ENCODE measurements at regions not wholly inside any gene's neighbourhood (a gene's known extent, or its start where the extent isn't known, plus 50 kb on each side); places are given as distances from the start of the nearest gene placed in this dataset.
"Not testable (repeated sequence)": the region's sequence is repeated elsewhere in the genome, so short reads cannot be mapped to it uniquely, and the experiment has no call there.

DNA sequence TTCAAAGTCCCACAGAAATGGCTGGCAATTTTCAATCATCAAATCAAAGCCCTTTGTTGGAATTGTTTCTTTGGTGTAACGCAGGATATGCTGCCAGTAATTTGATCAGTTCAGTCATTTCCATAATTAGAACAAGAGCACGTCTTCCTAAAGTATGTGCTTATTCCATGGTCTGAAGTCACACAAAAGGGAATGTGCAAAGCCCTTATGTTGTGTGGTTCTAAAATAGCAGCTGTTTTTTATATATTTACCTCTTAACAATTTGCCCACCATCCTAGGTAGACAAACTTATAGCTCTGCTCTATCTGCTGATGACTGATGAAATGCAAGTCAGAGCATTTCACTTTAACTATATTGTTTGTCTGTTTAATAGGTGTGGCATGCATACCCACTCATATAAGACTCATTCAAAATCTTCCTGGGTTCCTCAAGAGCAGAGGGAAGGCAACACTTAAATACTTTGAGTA lies 176.1 kb upstream of the SLC38A2 start:
- no peak for DNase-seq (ENCODE audit: low read depth, low spot score)

DNA sequence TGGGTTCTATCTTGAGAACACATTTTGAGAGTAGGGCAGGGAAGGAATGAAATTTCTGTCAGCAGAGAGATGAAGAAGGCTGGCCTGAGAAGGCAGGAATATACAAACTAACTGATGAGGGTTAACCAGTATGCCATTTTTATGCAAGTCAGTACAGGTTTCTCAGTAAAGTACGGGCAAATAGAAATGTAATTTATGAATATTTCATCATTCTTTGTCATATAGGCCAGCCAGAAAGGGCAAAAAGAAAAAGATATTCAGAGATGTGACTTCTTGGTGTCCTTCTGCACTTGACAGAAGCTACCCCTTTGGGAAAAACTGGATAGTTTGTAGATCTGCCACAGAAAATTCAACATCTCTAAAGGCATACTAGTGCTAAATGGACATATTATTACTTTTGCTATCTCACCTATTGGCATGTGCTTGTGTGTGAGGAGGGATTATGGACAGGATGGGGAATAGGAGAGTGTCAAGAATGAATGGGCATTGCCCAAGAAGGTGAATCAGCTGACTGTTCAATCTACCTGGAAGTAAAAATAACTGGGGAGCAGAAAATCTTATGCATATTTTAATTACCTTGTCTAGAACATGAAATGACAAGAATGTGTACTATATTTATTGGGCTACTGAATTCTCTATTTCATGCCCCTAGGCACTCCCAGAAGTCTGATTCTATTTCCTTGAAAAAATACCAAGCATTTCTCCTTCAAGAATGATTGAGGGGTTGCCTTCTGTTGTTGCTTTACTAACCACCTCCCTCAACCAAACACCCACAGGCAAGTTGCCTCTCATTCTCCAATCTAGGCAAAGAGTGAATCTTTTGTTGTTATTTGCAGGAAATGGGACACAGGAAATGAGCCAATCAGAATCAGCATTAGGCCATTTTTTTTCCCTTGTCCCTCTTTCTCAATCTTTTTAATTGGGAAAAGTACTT lies 175.1 kb upstream of the SLC38A2 start:
- DNase-seq (ENCODE audit: low read depth, low spot score), result no peak

DNA sequence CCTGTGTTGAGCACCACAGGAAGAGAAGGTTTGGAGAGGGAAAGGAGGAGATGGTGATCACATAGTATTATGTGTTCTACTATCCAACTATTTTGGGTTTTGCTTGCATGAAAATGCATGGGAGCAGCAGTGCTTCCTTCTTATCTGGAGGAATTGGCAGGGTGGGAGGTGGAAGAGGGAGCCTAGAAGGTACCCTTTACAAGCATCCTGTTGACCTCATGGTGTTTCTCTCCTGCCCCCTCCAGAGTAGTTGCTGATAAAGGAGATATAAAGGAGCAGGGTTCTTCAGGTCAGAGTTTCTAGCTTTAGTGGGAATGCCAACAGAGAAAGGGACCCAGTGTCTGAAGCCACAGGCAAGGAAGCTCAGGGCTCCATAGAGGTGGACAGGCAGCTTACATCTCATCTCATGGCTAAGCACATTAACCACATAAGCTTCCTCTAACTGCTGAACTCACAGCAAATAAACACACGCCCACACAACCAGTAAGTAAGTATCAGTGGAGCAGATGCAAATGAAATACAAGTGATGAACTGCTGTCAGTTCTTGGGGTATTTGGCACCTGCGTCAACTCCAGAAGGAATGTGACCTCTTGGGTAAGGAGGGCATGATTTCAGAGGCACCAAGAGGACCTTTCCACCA lies 174.2 kb upstream of the SLC38A2 start:
- no peak for DNase-seq (ENCODE audit: low read depth, low spot score)

DNA sequence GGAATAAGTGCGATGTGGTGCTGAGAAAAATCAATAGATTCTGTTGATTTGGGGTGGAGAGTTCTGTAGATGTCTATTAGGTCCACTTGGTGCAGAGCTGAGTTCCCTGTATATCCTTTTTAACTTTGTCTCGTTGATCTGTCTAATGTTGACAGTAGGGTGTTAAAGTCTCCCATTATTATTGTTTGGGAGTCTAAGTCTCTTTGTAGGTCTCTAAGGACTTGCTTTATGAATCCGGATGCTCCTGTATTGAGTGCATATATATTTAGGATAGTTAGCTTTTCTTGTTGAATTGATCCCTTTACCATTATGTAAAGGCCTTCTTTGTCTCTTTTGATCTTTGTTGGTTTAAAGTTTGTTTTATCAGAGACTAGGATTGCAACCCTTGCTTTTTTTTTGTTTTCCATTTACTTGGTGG lies 170.8 kb upstream of the SLC38A2 start:
- DNase-seq (ENCODE audit: low read depth, low spot score), result not testable (repeated sequence)

DNA sequence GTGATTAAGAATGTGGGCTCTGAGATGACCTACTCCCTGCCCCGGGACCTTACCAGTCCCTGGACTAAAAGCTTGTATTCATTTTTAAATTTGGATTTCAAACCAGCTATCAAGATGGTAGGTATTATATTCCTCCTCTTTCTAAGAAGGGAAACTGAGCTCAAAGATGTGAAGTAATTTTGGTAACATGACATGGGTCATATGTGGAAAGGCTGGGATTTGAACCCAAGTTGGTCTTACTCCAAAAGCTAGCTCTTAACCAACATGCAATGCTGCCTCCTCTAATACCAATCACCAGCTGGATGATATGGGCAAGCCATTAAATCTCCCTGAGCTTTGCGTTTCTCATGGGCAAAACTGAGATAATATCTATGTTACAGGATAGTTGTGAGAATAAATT lies 166.4 kb upstream of the SLC38A2 start:
- no peak for DNase-seq (ENCODE audit: low read depth, low spot score)

DNA sequence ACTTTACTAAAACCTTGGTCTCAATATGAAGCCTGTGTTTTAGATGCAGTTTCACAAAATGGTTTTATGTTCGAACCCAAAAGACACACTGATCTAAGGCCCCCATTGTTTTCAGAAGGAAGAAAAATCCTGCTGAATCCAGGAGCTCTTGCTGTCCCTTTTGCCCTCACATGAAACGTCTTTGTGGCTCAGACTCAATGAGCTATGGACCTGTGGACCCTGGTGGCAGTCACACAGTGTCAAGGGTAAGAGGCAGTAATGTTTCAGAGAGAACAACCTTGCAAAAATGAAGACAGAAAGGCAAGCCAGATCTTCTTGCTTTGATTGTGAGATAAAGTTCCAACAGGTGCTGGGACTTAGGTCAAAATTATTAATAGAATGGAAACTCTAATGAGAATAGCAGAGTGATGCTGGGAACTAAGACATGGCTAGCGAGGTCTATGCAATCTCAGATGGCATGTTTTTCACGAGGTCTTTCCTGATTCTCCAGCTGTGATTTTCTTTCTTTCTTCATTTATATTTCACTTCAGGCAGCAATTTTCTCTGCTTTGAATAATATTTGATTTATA lies 164.9 kb upstream of the SLC38A2 start:
- DNase-seq (ENCODE audit: low read depth, low spot score), result no peak

DNA sequence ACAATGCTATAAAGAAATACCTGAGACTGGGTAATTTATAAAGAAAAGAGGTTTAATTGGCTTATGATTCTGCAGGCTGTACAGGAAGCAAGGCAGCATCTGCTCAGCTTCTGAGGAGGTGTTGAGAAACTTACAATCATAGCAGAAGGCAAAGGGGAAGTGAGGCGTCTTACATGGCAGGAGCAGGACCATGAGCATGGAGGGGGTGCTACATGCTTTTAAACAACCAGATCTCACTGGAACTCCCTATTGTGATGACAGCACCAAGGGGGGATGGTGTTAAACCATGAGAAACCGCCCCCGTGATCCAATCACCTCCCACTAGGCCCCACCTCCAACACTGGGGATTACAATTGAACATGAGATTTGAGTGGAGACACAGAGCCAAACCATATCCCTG lies 163.7 kb upstream of the SLC38A2 start:
- DNase-seq (ENCODE audit: low read depth, low spot score), result not testable (repeated sequence)

DNA sequence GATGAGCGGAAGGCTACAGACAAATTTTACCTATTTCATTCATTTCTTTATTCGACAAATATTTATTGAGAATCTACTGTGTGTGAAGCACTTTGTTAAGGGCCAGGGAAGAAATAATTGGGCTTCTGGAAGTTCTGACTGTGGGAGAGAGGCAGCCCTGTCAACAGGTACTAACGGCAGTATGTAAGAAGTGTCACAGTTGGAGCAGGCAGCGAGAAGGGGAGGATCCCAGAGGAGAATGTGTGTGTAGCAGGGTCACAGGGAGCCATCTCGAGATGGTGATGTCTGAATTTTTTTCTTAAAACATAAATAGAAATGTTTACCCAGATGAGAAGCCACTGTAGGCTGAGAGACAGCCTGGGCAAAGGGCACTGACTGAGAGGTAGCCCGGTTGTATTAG lies 163.3 kb upstream of the SLC38A2 start:
- DNase-seq (ENCODE audit: low read depth, low spot score), result no peak

DNA sequence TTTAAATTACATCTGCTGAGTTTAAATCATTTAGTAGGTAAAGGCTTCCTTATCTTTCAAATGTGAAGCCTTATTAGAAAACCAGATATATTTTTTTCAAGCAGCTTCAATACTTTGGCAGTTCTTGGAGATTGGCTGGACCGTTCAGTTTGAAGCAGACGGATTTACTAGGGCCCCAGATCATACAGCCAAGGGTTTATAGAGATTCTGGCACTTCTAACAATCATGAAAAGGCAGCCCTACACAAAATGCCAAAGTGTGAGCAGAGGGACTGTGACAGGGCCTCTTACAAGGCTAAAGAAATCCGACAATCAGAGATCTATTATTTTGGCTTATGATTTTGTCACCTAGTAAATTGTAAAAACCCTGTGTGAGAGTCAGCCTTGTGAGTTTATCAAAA lies 162.8 kb upstream of the SLC38A2 start:
- DNase-seq (ENCODE audit: low read depth, low spot score), result no peak

DNA sequence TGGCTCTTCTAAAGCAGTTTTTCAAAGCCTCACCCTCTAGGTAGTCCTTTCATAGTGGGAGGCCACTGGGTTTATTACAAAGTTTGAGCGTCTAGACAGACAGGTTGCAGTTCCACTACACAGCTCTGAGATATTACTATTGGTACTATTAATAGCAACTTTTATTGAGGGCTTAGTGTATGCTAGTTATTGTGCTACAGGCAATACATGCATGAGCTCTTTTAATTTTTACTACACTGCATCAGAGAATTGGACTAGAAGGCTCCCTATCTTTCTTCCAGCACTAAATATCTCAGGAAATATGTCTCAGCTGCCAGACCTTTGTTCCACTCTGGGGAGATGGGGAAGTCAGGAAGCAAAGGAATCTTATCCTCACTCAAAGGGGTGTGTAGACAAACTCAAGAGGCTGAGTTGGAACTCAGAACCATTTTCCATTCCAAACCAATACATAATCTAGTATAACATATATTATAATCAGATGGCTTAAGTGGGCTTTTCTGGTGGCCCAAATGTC lies 161.8 kb upstream of the SLC38A2 start:
- DNase-seq (ENCODE audit: low read depth, low spot score), result no peak

DNA sequence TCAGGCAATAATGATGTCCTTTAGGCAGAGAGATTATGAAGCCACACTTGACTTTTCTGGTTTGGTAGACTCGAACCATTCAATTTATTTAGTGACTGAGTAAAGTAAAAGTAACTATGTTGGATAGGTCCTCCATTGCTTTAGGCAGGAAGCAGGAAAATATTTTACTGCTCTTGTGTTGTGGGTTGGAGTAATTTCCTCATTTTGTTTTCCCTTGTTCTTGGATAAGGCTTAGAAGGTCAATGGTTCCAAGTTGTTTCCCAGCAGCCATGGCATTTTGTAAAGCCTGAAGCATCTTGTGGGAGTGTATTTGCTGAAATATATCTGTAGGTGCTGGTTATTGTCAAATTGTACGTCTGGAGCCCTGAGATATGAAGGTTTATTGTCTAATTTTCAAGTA lies 161.2 kb upstream of the SLC38A2 start:
- no peak for DNase-seq (ENCODE audit: low read depth, low spot score)

DNA sequence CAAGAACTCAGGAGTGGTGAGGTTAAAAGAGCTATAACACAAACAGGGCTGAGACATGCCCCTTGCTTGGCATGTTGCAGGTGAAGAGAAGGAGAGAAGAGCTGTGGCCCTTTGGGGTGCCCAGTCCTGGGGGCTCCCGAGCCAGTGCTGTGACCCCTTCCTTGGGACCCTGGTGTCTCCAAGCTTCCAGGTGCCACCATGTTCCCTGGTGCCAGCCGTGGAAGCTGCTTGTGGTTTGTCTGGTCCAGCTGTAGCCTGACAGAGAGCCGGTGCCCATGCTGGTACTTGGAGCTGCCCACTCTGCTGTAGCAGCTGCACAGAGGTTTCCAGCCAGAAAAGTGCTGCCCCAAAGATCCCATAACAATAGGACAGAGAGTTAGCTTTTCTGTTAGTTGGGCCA lies 159.2 kb upstream of the SLC38A2 start:
- DNase-seq (ENCODE audit: low read depth, low spot score), result no peak

DNA sequence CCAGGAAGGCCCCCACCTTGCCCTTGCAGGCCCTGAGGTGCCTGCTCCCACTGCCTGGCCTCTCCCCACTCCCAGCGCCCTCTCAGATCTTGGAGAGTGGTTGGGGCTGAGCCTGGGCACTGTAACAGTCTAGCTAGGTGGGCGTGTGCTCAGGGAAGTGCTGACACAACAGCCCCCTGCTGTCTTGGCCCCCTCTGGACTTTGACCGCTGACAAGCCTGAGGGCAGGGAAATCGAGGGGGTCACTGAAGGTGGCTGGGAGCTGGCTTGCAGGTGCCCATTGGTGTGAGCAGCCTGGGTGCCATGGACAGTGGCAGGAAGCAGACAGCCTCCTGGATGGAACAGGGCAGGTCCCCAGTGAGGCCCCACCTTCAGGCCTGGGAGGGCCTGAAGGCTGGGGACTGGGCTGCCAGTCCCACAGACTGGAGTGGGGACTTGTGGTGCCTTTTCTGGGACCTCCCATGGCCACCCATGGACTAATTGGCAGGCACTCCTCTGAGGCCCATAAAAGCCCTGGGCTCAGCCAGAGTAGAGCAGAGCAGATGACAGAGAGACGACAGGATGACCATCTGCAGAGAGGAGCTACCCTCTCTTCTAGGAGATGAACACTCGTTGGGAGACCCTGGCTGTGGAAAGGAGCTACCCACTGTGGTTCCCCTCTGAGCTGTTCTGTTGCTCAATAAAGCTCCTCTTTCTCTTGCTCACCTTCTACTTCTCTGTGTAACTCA lies 158.6 kb upstream of the SLC38A2 start:
- DNase-seq (ENCODE audit: low read depth, low spot score), result no peak

DNA sequence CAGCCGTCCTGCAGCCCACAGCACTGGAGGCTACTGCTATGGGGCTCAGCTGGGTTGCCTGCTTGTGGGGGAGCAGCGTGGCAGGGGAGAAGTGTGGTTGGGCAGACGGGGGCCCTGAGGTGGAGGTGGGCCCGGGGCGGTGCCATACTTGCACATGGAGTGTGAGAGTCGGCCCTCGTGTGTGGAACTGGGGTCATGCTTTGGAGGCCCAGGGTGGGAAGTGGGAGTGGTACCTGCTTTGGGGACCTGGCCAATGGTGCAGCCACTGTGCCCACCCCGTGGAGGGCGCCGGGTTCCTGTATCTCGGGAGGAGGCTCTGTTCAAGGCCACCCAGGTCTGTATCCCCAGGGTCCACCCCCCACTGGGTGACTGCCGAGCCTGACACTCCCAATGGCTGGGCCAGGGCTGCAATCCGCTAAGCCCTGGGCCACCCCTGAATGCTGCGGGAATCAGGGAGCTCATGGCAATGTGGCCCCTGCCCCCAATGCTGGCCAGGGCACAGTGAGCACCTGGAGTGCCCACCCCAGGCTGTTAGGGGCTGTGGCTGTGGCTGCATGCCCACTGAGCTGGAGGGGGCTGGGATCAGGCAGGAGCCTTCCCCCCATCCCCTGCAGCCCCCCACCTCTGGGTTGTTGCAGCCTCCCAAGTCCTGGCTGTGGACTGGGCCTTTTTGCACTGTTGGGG lies 157.9 kb upstream of the SLC38A2 start:
- DNase-seq (ENCODE audit: low read depth, low spot score), result no peak

DNA sequence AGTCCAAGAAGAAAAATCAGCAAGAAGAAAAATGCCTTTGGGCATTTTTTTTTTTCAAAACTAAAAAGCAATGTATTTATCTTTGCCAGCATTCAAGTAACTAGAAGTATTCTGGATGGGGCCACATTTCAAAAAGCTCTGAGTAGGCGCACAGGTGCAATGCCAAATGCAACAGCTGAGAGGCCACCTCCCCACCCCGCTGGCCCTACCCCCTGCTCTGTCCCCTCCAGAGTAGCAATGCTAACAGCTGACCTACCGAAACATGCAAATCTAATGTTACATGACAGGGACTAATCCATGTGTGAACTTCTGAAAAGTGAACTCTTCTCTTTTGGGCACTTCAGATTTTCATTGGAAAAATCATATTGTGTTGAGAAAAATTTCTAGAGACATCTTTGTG lies 153.7 kb upstream of the SLC38A2 start:
- no peak for DNase-seq (ENCODE audit: low read depth, low spot score)

DNA sequence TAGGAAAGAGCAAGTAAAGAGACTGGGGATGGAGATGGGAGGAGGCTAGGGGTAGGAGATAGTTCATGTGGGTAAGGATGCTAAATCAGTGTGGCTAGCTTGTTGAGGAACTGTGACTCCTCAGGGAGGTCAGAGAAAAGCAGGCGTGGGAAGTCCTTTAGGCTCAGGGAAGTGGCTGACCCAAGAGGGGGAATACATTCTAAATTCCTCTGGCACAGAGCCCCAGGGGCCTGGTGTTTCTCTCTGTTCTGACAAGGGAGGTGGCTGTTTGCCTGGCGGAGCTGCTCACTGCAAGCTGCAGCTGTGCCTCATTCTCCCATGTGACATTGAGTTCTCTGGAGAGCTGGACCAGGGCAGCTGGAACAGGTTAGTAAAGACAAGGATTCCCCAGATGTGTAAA lies 152.2 kb upstream of the SLC38A2 start:
- peak; percentile 78 for DNase-seq (ENCODE audit: low read depth, low spot score)

DNA sequence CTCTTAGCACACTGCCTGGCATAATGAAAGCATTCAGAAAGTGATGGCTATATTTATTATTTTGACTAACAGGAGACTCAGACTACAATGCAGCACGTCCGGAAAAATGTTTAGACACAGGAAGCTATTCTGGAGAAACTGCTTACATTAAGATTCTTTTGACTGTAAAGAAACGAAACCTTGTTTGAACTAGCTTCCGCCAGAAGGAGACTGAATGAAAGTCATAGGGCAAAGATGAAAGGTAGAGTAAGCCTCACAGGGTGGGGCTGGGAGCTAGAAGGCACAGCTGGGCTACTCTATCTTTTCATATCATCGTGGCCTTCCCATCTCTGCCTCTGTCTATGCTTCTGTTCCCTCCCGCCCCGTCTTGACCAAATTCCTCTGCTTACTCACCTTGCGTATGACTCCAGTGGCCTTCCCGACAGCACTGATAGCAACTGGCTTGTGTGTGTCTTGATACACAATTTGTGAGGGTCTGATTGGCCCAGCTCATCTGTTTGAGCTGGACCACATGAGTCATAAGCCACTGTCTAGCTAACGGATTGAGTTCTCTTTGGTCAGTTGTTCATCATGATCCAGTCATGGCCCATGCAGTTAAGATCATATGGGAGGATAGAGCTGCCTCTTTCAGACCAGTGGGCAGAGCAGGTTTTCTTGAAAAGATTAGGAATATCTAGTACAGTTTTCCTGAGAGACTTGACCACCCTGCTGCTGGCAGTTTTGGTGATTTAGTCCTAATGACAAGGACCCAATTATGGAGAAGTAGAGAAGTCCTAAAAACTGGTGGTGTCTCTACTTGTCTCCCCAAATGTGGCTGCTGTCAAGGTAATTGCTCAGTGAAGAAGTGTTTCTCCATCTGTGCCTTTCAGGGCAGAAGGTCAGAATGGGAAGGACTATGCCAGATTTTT lies 151.5 kb upstream of the SLC38A2 start:
- peak; percentile 29 for DNase-seq (ENCODE audit: low read depth, low spot score)

DNA sequence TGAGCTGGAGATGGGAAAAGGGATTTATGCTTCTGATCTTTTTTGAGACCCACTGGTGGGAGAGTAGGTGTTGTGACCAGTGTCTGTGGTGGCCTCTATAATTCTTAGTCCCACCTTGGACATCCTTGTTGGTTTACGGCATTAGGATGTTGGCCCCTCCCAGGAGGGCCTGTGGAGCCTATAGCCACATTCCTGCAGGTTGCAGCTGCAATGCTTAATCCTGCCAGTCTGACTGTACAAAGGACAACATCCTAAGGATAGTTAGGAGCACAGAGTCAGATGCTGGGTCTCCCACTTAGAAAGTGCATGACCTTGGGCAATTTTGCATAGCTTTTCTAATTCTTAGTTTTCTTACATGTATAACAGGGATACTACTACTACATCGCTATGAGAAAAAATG lies 150.9 kb upstream of the SLC38A2 start:
- no peak for DNase-seq (ENCODE audit: low read depth, low spot score)

DNA sequence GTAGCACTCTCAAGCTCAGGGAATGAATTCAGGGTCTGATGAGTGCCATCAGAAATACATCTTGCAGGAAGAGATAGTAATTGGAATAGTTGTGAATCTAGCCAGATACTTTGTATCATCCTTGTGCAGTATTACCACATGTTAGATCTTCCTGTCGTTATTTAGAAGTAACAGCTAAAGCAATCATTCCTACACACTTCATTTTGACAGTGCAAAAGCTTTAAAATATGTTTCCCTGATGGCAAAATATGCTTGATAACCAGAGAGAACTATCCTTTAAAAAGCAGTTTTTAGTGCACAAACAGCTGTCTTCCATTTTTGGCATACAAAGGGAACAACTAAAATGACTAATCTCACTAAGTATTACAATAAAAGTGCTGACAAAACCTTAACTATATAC lies 149.5 kb upstream of the SLC38A2 start:
- no peak for DNase-seq (ENCODE audit: low read depth, low spot score)

DNA sequence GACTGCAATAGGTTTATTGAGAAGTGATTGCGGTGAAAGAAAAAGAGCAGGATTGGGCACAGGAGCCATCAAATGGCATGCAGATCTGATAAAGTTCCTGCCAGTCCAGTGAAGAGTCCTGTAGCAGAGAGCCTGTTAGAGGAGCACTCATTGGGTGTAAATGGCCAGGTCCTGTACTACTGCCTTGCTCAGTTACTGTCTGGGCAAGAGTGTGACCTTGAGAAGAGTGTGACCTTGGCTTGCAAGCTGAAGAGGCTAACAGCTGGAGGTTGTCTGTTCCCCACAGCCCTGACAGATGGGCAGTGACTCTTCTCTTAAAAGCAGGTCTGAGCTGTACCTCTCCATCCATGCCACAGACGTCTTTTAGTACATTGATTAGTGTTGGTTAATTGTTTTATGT lies 148.6 kb upstream of the SLC38A2 start:
- no peak for DNase-seq (ENCODE audit: low read depth, low spot score)

All from ELF-1 (cell line).